GM23248 (cell line): ENCODE measurements at regions not wholly inside any gene's neighbourhood (a gene's known extent, or its start where the extent isn't known, plus 50 kb on each side); places are given as distances from the start of the nearest gene placed in this dataset.

Source experiments
- EZH2 ChIP-seq: fragments of 200-600 bp; sonication (generic); IDR thresholded peaks from 2 replicates; pipeline ENCODE4 v1.6.1; 2018; ENCODE audit warnings: antibody characterized with exemption, mild to moderate bottlenecking; ENCODE audit not compliant: insufficient read depth, poor library complexity, severe bottlenecking
- EZH2phosphoT487 ChIP-seq: fragments of 200-600 bp; sonication (generic); IDR thresholded peaks from 2 replicates; pipeline ENCODE4 v1.6.1; 2018; ENCODE audit warnings: antibody characterized with exemption, moderate library complexity, mild to moderate bottlenecking, low read depth; ENCODE audit not compliant: insufficient read depth

DNA sequence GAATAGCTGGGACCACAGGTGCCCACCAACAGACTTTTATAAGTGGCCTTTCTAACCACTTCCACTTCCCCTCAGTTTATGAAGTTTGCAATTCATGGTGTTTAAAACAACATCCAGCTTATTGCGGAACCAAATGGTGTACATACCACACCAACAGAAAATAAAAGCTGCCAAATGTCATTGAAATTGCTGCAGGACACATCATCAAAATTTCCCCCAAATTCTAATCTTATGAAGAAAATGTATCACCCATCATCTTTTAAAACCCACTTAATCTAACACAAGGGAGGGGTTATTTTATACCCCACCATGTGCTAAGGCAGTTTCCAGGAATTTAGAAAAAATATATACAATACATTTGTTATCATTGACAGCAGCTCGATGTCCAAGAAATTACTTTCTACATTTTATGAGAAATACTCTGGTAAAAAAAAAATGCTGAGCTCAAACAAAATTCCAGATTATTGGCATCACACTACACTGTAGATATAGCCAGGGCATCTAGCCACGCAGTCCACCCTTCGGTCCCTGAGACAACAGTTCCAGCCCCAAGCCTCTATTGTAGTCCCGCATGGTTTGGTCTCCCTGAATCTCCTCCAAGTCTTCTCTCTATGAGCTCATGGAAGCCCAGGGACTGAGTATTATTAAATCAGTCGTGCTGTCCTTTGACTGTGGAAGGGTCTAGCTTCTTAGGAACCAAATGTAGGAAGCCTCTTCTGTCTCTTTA lies 372.8 kb upstream of the SLC30A5 start:
- no peak for TF ChIP-seq EZH2
- no peak for TF ChIP-seq EZH2phosphoT487
